IPS-18c (cell line): ENCODE measurements at regions not wholly inside any gene's neighbourhood (a gene's known extent, or its start where the extent isn't known, plus 50 kb on each side); places are given as distances from the start of the nearest gene placed in this dataset.

Experiments used
- H3K4me3 ChIP-seq: 2 replicates; pipeline ENCODE4 v1.7.0; 2013; ENCODE audit warnings: low read depth, mild to moderate bottlenecking, low read length, moderate library complexity; ENCODE audit not compliant: insufficient read depth
- H3K9me3 ChIP-seq: one replicate; pipeline ENCODE4 v1.6.1; 2013; ENCODE audit warnings: mild to moderate bottlenecking, low read length, moderate library complexity; ENCODE audit not compliant: control insufficient read depth, insufficient read depth

GRCh38 chr6:113647143-113647889 is 209.8 kb upstream of the MARCKS start:
- no peak overlapping the region for H3K4me3 ChIP-seq
- peaks cover 2% of the 10 kb centered on the region for H3K9me3 ChIP-seq

GRCh38 chr6:113648698-113649097 is 208.4 kb upstream of the MARCKS start:
- Histone ChIP-seq H3K4me3 (no peak overlapping the region), H3K9me3 (peaks cover 2% of the 10 kb centered on the region)

DNA sequence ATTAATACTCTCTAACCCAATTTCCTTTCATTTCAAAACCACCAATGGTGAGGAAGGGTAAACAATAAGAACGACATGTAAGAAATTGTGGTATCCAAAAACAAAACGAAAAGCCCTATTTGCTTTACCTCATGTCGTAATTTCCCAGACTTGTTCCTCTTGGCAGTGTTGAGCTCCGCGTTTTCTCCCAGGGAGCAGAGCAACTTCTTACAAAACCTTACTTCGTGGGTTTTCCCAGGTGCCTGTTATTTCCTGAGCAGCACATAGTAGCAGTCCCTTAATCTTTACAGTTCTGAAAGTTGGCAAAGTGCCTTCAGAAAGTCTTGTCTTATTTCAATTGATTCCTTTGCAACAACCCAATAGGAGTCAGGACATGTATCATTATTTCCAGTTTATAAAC is 207.9 kb upstream of the MARCKS start:
- Histone ChIP-seq H3K9me3 (peaks cover 2% of the 10 kb centered on the region), H3K4me3 (no peak overlapping the region)

- peaks cover 2% of the 10 kb centered on the region for H3K9me3 ChIP-seq
- no peak overlapping the region for H3K4me3 ChIP-seq
Measured at GRCh38 chr6:113649880-113650609, 207.1 kb upstream of the MARCKS start.

- H3K9me3 ChIP-seq, result no peaks in the 10 kb centered on the region
- H3K4me3 ChIP-seq, result no peak overlapping the region
Measured at GRCh38 chr6:113650610-113650979, 206.6 kb upstream of the MARCKS start.

- Histone ChIP-seq H3K4me3 (no peak overlapping the region), H3K9me3 (no peaks in the 10 kb centered on the region)
Measured at GRCh38 chr6:113651120-113651519, 206.0 kb upstream of the MARCKS start.

DNA sequence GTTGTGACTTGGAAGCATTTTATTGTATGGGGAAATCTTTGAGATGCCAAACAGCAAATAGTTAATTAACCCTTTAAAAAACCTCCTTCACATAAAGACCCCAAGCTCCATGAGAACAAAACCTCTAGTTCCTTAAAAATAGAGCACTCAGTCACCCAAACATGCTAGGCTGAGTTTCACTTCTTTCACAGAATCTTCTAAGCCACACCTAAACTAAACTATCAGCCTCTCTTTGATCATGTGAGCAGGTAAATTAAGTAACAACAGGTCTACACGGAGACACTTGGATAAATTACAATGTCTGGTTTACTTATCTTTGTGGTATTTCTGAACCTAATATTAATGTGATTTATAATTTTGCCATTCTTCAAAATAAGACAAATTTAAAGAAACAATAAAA is 205.2 kb upstream of the MARCKS start:
- H3K4me3 ChIP-seq, result no peak overlapping the region

DNA sequence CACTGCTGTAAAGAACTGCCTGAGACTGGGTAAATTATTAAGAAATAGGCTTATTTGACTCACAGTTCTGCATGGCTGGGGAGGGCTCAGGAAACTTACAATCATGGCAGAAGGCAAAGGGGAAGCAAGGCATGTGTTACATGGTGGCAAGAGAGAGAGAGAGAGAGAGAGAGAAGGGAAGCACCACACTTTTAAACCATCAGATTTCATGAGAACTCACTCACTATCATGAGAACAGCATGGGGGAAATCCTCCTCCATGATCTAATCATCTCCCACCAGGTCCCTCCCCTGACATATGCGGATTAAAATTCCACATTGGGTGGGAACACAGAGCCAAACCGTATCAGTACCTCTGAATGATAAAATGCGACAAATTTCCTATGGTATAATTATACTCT is 203.9 kb upstream of the MARCKS start:
- H3K4me3 ChIP-seq, result no peak overlapping the region

More for the DNA sequence above, 205.2 kb upstream of the MARCKS start:
- H3K9me3 ChIP-seq, result no peaks in the 10 kb centered on the region

GRCh38 chr6:113654396-113654795 is 202.7 kb upstream of the MARCKS start:
- Histone ChIP-seq H3K9me3 (no peaks in the 10 kb centered on the region), H3K4me3 (no peak overlapping the region)

More for the DNA sequence above, 203.9 kb upstream of the MARCKS start:
- H3K9me3 ChIP-seq, result no peaks in the 10 kb centered on the region

- Histone ChIP-seq H3K9me3 (no peaks in the 10 kb centered on the region), H3K4me3 (no peak overlapping the region)
Measured at GRCh38 chr6:113655761-113656160, 201.4 kb upstream of the MARCKS start.

- Histone ChIP-seq H3K9me3 (no peaks in the 10 kb centered on the region), H3K4me3 (no peak overlapping the region)
Measured at GRCh38 chr6:113659762-113660404, 197.3 kb upstream of the MARCKS start.

DNA sequence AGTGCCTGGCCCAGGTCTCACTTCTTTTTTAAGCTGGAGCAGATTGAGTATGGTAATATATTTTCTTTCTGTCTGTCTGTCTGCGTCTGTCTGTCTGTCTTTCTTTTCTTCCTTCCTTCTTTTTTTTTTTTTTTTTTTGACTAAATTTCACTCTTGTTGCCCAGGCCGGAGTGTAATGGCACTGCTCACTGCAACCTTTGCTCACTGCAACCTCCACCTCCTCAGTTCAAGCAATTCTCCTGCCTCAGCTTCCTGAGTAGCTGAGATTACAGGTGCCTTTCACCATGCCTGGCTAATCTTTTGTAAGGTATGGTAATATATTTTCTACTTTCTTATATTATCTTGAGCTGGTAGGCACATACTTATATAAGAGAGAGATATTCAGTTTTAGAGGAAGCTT is 196.3 kb upstream of the MARCKS start:
- Histone ChIP-seq H3K4me3 (no peak overlapping the region), H3K9me3 (no peaks in the 10 kb centered on the region)

DNA sequence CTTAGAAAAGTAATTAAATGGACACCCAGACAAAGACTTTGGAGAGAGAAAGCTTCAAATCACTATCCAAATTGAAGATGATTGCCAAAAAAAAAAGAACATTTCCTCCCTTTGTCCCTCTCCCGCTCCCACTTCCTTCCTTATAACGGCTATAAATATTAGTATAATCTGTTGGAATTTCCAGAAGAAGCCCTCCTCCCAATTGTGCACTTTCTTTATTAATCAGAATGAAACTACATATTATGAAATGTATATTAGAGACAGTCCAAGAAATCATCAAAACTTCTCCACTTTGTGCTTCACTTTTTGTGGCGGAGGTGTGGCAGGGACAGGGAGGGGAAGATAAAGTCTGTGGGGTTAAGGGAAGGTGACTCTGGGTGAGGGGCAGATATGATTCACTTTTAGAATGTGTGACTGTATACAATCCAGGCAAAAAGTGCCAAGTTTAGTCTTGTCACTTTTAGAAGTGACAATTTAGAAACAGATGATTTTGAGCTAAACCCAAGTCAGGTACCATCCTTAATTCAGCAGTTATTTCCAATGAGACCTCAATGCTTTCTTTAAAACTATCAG is 195.0 kb upstream of the MARCKS start:
- Histone ChIP-seq H3K4me3 (no peak overlapping the region), H3K9me3 (no peaks in the 10 kb centered on the region)

GRCh38 chr6:113662688-113663333 is 194.3 kb upstream of the MARCKS start:
- no peak overlapping the region for H3K4me3 ChIP-seq
- no peaks in the 10 kb centered on the region for H3K9me3 ChIP-seq

DNA sequence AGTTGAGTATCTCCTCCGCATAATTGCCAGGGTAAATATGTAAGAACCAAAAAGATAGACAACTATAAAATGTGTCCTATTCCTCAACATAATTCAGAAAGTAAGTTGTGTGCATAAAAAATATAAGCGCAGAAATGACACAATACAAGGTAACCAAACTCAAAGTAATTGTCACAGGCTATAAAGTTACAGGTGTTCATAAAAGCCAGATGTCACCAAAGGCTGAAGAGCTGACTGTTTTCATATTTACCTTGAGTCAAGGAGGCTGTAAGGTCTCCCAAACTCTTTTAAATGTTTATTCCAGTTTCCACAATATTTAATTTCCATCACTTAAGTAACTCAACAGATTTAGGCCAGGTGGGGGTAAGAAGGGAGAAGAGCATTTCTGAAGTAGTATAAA is 192.2 kb upstream of the MARCKS start:
- Histone ChIP-seq H3K4me3 (no peak overlapping the region), H3K9me3 (no peaks in the 10 kb centered on the region)

DNA sequence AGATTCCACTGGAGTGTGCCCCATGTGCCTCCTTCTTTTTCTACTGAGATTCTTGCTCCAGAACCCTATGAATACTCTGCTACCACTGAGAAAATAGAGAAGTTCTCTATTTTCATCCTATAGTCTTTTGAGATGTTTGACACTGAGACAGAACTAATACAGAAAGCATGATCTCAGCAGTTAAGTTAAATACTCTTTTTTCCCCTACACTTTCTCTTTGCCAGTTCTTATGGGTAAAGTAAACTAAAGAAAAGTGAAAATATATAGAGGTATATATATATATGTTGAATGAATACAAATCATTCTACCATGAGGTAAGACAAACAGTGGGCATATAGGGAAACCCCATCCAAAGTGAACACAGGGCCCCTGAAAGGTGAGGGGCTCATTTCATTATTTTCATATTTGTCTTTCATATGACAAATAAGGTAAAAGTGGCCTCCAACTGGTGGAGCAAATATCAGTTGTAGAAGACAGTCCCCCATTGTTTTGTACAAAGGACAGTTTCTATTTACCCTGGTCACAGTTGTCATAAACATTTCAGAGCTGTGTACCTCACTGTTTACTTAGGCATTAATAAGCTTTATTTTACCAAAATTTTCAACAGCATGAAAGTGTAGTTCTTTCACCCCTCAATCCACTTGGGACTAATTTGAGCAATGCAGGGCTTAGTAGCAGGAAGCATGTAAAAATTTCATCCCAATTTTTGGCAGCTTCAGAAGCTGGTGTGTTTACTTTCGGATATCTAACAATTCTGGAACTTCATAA is 188.3 kb upstream of the MARCKS start:
- Histone ChIP-seq H3K9me3 (no peaks in the 10 kb centered on the region), H3K4me3 (no peak overlapping the region)

DNA sequence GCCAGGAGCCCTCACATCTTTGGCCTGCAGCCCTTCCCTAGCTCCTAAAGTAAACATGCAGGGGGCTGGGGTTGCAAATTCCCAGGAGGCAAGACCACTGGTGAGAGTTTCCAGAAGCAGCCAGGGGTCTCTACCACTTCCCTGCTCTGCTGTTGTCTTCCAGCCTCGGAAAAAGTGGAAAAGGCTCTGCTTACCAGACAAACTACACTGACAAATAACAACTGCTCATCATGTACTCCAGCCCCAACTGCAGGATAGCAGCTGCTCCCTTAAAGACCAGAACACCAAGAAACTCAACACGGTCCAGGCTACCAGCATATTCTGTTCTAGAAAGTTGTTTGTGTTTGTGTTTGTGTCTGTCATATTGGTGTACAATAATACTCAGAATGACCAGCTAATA is 187.5 kb upstream of the MARCKS start:
- no peaks in the 10 kb centered on the region for H3K9me3 ChIP-seq
- no peak overlapping the region for H3K4me3 ChIP-seq
